Stimulated activated CD8-positive, alpha-beta memory T cell treated with anti-CD3 and anti-CD28 coated beads, Interleukin-2, amount 100 ng/mL, for 1 hour (primary cell): ENCODE measurements at regions not wholly inside any gene's neighbourhood (a gene's known extent, or its start where the extent isn't known, plus 50 kb on each side); places are given as distances from the start of the nearest gene placed in this dataset.

Source experiments
- DNase-seq, 2 donors: peaks; one replicate each; pipeline ENCODE4 v3.0.0-alpha.2; 2020; ENCODE audit warnings: low read depth in 2 of 2

DNA sequence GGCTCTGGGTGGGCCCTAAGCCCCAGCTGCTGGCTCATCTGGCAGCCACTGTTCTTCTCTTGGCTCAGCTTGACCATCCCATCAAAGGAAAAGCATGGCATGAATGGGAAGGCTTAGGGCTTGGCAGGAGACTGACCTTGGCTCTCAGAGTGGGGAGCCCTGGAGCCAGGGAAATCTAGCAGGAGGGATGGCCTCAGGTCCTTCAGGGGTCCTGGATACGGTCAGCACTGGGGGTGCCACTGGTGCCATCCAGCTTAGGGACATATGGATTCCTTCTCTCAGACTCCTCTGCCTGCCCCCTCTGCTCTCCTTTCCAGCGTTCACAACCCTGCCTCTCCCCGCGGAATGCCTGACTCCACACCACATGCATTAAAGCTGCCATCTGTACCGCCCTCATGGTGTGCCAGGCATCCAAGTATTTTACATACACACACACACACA is 165.5 kb upstream of the HAAO start:
- no peak for DNase-seq

DNA sequence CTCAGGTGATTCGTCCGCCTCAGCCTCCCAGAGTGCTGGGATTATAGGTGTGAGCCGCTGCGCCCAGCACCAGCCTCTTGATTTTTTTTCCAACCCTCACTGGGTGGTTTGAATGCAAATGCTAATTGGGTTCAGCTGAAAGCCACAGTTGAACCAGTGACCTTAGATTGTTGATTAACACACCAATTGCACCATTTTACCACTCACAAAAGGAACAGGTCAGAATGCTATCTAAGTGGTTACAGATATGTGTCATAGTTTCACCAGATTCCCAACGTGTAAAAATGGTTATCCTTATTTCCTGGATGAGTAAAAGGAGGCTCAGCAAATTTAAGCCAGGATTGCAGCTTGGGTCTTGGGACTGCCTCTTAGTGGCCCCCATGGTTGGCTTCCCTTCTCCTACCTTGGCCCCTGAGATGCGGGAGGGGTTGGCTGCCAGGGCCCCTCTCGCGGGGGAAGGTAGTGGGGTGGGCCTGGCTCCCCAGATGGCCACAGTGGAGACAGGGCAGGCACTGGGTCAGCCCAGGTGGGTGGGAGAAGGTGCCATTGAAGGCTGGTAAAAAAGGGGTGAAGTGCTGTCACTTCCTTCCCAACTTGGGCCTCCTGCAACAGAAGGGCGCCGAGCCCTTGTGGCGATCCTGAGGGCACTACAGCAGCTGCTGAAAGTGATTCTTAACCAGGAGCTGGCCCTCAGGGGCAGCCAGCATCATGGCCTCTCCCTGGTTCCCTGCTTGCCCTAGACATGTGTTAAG is 164.9 kb upstream of the HAAO start:
- no peak for DNase-seq

DNA sequence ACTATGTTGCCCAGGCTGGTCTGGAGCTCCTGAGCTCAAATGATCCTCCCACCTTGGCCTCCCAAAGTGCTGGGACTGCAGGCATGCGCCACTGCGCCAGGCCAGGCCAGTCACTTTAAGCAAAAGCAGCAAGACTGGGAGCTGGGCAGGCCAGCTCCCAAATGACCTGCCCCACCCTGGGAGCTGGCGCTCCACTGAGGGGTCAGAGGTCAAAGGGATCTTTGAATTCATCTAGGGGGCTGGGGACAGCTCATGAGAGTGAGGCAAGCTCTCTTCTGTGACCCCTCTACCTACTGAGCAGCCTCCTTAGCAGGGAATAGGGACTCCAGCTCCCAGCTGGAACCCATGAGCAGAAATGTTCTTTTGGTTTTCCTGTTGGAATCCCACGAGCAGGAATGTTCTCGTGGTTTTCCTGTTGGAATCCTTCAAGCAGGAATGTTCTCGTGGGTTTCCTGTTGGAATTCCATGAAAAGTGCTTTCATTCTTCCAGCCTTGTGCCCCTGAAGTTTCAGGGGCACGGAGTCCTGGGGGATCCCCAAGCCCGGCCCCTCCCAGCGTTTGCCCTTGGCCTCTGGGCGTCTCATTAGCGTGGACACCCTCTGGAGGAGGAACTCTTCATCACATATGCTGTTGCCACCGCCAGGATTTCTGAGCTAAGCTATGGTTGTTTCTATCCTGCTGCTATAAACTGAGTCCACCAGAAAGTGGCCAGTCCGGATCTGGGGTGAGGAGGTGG is 162.0 kb upstream of the HAAO start:
- no peak for DNase-seq

DNA sequence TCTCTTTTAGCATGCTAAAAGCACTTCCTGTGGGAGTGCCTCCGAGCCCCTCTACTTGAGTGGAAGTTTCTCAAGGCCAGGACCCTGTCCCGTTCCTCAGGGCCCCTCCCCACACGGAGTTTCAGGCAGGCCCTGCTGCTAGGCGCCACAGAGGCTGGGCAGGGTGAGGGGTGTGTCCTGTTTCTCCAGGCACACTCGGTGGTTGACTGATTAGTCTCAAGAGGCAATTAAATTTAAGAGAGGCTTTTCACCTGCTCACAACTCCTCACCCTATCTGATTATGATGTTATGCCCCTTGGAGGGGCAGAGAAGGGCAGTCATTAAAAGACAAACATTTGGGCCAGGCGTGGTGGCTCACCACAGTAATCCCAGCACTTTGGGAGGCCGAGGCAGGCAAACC is 160.8 kb upstream of the HAAO start:
- DNase-seq: no peak

DNA sequence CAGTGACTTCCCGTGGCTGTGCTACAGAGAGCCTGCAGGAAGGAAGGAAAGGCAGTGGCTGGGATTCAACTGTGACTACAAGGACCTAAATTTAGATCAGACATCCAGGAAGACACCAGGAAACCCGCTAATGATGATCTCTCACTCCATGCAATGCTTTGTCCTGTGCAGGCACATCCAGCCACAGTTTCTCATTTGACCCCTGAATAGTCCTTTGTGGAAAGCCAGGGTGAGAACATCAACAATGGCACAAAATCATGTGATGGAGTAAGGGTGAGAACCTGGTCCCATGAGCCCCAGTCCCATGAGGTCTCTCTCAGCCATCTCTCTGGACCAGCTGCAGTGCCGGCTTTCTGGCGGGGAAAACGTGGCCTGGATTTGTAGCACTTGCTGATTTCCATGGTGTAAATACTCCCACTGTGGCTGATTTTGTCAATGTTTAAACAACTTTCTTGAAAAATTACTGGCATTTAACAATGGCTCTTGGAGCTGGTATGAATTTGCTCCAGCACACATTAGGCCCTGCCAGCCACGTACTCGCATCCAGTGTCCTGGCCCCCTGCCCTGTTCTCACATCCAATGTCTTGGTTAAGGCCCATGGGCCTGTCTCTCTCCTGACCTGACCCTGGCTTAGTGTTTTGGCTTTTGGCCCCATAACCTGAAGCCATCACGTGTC is 159.0 kb upstream of the HAAO start:
- DNase-seq: no peak

DNA sequence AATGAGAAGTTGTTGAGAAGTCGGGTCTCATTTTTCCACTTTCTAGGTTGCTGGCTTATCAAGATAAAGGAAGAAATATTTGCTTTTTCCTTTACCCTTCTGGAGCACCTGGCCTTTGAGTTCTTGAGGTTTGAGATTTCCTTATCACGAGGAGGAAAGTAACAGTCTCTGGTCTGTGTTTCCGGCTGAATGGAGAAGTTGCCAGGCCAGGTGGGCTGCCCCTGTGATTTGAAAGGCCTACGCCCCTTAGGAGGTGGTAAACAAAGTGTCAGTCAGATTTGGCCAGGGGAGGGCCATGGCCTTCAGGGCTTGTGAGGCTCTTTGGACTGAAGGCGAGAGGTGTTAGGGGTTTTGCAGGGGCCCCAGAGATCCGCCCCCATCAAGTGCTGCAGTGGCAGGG is 156.7 kb upstream of the HAAO start:
- DNase-seq: no peak

DNA sequence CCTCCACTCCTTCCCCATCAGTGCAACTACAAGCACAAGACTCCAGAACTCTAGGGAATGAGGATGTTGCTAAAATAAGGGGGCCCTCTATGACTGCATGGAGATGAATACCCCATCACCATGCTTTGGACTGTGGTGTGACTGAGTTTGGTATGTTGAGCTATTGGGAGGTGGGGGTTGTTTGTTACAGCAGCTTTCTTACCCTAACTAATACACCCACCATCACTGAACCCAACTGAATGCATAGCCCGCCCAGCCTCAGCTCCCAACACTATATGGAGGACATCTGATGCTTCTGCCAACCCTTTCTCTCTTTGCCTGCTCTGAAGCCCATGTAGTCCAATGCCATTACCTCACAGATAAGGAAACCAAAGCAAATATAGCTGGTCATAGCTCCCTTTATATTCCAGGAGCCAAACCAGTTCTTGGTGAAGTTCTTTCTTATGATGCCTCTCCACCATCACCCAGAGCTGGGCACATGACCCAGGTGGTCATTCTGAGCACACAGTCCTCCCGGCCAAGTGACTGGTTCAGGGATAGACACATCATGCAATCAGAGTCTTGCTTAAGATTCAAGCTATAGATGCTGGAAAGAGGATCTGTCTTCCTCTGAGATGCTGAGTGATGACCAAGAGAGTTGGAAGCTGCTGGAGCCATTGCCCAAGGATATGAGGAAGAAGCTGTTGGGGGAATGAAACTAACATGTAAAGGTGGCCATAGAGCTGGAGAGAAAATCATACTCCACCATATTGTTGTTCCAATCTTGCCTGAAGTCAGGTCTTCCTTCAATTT is 155.6 kb upstream of the HAAO start:
- DNase-seq: no peak

DNA sequence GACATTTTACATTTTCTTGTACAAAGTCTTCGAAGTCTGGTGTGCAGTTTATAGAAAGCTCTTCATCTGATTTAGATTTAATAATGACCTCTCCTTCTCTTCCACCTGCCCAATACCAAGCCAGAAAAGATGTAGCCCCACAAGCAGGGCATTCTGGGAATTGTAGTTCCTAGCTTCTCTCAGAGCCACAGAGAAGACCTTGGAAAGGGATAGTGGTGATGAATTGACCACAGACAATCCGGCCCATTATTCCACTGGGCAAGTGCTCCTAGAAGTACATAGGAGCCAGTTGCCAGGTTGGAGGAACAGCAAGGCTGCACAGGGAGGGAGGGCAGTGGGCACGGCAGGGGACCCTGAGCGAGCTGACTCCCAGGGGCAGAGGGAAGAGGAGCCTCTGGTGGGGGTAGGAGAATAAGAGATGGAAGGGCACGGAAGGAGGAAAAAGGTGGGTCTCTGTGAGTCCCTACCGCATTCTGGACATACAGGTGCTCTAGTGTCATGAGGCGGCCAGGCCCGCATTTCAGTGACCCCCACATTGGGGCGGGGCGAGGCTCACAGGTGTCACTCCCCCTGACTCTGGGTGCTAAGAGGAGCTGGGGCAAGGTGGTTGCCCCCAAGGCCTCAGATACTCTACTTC is 152.5 kb upstream of the HAAO start:
- DNase-seq: no peak

DNA sequence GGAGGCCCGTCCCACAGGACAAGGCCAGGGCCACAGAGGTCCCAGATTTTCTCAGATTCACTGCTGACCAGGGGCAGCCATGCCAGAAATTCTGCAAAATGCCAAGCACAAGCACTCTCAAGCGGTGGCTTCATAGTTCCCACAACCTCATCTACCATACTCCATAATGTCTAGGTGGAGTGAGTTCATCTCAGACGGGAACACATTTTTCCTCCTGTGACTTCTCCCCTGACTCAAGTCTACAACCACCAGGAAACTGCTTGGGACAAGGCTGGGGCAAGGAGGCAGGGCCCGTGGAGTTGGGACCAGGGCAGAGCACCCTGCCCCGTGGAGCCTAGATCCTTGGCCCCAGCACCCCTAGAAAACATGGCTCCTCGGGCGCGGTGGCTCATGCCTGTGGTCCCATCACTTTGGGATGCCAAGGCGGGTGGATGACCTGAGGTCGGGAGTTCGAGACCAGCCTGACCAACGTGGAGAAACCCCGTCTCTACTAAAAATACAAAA is 150.7 kb upstream of the HAAO start:
- no peak for DNase-seq

DNA sequence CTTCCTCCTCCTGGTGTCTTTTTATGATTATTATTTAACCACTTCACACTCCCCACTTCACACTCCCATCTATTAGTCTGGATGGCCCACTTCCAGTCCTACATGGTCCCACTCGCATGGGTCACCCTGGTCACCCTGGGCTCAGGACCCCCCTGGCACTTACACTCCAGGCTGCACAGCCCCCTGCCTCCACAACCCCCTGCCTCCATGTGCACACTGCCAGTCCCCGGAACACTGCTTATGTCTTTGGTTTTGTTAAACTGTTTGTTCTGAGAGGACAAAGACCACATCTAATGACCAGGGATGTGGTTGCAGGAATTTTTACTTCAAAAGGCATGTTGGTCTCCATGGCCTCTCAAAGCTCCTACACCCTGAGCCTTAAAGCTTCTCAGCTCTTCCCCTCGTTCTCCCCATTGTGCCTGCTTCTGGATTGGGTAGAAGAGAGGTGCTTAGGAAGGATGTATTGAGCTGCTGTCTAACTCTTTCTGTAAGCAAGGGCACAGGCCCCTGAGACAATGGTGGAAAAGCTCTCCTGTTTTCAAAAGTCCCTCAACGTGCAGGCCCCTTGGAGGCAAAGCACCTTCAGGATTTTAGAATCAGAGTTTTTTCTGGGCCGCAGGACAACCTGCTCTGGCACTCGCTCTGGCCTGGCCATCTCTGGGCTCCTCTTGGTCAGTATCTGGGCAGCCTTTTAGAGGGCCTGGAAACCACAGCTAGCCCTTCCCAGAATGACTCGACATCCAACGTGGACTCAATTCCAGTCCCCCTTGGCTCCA is 150.0 kb upstream of the HAAO start:
- DNase-seq: no peak

DNA sequence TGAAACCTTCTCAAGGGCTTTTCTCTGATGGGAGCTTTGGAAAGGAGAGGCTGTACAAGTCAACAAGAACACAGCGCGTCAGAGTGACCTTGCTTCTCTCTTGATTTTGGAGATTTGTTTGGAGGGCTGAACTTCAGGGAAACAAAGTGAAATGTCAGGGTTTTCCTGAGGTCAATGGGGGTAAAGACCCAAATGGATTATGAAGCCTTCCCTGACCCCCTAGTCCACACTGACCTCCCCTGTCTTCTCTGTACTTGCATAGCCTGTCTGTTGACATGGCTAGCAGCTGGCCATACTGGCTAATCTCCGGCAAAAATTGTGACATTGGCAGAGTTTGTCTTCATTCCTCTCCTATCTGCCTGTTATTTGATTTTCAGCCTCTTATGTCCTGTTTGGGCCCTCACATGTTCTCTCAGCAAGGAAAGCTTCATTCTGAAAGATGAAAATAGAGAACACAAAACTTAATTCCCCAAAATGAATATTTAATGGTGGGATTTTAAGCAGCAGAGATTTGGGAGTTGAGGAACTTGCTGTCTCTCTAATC is 149.3 kb upstream of the HAAO start:
- no peak for DNase-seq

DNA sequence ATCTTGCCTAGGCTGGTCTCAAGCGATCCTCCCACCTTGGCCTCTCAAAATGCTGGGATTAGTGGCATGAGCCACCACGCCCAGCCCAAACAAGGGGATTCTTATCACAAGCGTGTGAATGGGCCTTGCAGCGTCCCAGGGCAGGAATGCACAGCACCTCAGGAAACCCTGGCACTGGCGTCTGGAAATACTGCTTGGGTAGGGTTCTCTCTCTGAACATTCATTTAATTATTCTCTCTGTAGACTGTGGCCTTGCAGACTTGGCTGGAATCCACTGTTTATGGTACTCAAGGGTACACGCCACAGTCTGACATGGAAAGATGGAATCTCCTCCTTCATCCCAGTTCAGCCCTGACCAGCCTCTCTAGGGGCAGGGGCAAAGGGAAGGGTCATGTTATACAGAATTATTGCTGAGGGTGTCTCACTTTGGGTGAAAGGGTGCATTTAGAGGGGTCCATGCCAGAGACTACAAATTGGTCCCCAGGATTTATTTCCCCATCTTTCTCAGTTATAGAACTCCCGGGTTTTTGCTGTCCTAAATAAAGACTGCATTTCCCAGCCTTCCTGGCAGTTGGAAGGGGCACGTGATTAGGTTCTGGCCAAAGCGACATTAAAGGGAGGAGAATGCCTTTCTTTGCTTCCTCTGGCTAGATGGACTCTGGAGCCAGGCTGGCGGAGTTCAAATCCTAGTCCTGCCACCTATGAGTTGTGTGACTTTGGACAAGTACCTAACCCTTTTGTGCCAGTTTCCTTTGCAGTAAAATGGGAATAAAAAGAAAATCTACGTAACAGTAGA is 147.2 kb upstream of the HAAO start:
- DNase-seq: no peak

DNA sequence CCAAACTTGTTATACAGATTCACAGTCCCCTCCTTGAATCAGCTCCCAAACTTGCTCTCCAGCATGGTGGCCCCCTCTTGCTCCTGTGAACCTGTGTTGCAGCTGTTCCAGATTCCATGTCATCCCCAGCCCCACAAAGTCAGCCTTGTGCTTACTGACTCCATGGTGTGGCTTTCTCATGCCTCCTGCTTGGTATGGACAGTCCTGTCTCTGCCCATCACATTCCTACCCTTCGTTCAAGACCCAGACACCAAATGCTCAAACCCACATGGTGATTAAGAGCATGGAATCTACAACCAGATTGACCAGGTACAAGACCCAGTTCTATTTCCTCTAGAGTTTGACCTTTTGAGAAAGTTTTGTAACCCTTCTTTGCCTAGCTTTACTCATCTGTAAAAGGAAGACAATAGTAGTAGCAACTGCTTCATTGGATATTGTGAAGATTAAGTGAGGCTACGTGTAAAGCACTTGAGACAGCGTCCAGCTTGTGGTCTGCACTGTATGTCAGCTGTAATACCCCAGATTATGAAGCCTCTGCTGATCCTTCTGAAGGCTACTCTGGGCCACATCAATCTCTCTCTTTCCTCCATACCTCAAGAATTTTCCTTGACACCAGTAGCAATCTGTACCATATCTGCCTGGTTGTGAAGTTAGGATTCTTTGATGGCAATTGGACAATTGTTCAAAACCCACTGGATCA is 146.4 kb upstream of the HAAO start:
- no peak for DNase-seq

DNA sequence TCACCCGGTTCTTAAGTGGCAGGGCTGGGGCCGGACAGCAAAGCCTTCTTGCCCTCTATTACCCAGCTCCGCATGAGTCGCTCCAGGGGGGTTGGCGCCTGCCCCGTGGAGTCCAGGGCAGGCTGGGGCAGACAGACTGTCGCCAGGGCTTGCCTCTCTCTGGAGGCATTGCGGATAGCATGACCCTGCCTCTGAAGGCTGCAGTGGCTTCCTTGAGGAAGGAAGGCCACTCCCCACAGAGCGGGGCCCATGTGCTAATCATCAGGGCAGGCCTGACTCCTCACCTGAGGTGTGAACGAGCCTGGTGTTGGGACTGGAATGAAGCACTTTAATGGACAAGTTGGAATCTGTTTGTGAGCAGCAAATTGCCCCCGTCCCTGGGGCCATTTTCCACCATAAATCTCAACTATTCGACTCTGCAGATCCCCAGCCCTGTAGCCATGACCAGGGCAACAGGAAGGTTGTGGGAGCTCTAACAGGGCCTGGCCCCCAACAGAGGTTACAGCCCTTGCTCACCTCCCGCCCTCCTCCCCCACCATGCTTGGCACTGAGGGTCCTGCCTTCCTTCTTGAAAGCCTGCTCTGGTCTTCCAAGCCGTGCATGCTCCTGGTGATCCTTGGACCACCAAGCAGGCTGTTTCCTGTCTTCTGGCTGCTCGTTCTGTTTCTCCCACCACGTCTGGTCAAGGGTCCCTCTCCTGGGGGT is 144.9 kb upstream of the HAAO start:
- DNase-seq: no peak

DNA sequence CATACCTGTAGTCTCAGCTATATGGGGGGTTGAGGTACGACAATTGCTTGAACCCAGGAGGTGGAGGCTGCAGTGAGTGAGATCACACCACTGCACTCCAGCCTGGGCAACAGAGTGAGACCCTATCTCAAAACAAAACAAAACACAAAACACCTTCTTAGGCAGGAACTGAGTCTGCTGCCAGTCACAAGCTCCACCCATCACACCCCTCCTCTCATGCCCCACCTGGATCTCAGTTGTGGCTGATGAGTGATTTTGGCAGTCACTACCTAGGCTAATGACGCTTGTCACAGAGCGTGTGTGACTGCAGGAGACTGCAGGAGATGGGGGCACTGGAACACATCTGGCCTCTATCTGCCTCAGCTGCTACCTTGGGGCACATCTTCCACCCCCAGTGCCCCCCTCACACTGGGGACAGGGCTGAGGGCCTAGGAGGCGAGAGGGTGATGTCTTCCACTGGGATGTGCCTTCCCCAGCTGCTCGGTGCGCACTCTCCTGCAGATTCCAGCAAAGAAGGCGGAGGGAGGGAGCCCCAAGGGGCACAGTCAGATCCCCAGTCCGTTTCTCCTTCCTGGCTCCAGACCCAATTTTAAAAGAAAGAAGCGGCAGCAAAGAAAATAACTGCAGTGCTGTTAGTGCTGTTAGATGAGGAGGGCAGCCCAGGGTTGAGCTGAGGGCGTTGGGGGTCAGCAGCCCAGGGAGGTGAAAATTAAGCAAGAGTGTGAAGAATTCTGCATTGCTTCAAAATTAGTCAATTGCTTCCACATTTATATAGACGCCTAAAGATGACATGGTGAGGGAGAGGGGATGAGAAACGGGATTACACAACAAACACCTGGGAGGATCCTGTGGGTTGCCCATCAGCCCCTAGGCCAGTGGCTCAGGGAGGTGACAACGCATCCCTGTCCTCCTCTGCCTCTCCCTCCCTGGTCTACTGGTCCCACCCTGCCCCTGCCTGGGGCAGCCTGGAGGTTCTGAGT is 143.6 kb upstream of the HAAO start:
- no peak for DNase-seq

DNA sequence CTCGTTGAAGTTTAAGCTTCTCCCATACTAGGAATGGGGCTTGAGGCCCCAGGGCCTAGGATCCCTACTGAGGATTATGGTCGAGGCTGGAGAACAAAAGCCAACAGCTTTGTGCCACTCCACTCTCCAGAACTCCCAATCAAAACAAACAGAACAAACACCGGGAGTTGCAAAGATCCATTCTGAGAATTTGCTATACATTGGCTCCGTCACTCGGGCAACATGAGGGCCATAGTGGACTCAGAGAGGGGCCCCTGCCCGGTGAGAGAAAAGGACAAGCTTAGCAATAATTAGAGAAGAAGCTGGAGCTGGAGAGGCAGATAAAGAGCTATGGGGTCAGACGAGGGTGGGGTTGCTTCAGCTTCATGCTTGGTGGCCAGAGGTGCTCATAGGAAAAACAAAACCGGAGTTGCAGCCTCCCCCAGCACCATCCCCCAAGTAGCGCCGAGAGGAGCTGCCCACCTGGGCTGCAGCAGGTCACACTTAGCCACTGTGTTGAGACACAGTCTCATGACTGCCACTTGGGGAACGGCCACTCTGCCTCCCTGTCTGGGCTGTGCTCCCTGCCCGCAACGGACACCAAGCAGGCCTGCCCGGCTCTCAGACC is 142.3 kb upstream of the HAAO start:
- DNase-seq: no peak

DNA sequence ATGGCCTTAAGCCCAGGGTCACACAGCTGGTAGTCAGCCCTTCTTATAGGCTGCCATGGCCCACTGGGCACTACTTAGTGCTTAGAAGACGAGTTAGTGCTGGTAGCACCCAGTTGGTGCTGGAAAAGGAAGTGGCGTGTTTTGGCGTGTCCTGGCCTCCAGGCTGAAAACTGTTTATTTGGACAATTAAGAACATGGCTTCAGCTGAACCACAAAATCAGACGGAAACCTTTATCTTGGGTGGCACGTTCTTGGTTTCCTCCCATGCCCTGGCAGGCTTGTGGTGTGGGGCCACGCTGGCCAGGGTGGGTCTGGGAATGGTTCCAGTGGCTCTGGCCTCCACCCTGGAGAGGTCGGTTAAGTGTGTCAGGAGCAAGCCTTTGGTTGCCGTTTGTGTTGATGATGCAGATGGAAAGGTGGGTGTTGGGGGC is 141.5 kb upstream of the HAAO start:
- DNase-seq: no peak
